ENCODE measurements at regions not wholly inside any gene's neighbourhood (a gene's known extent, or its start where the extent isn't known, plus 50 kb on each side); places are given as distances from the start of the nearest gene placed in this dataset.

DNA sequence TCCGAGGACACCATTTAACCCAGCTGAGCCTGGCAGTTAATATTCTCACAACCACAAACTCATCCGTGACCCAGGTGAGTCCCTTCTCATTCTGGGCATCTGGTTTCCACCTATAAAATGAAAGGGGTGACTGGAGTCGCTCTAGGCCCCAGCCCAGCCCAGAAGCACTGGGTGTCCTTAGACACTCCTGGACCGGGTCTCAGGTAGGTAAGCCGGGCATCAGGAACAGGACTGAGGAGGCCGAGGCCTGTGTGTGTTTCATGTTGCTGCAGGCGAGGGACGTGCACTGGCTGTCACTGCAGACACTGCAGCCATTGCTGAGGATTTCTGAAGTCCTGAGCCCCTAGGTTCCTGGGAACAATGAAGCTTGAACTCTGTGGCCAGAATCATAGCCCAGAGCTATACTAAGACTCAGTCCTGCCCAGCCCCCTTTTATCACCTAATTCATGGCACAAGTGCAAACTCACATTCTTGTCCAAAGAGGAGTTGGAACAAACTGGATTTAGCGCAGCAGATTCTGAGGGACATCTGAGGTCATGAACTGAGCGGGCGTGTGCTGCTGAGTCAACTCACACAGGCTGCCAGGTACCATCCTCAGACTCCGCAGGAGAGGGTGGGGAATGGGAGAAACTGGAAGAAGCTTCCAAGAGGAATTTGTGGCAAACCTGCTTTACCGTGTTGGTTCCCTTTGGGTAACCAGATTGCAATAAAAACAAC lies 184.9 kb downstream of the FAM43A start:
- H3K4me3 ChIP-seq (ENCODE audit: low read length): no peak overlapping the region
- TF ChIP-seq EZH2 (optimal IDR thresholded peaks at IDR 0.05; ENCODE audit: low read depth, low read length): no peak
- TF ChIP-seq EZH2phosphoT487 (IDR thresholded peaks at IDR 0.05; ENCODE audit: low read length): no peak
- TF ChIP-seq, protein P1, sequence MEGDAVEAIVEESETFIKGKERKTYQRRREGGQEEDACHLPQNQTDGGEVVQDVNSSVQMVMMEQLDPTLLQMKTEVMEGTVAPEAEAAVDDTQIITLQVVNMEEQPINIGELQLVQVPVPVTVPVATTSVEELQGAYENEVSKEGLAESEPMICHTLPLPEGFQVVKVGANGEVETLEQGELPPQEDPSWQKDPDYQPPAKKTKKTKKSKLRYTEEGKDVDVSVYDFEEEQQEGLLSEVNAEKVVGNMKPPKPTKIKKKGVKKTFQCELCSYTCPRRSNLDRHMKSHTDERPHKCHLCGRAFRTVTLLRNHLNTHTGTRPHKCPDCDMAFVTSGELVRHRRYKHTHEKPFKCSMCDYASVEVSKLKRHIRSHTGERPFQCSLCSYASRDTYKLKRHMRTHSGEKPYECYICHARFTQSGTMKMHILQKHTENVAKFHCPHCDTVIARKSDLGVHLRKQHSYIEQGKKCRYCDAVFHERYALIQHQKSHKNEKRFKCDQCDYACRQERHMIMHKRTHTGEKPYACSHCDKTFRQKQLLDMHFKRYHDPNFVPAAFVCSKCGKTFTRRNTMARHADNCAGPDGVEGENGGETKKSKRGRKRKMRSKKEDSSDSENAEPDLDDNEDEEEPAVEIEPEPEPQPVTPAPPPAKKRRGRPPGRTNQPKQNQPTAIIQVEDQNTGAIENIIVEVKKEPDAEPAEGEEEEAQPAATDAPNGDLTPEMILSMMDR (IDR thresholded peaks at IDR 0.05; ENCODE audit: low read length): no peak
- no peak overlapping the region for H3K9ac ChIP-seq (ENCODE audit: low read length)
- no peak for DNase-seq
- no peak overlapping the region for H3K27ac ChIP-seq (ENCODE audit: low read length)
- no peaks in the 10 kb centered on the region for H4K20me1 ChIP-seq (ENCODE audit: insufficient read depth, low read length)
- no peaks in the 10 kb centered on the region for H3F3A ChIP-seq (ENCODE audit: insufficient read depth, low read length)
- no peak overlapping the region for H3K4me2 ChIP-seq (ENCODE audit: low read depth, low read length)
- H3K79me2 ChIP-seq (ENCODE audit: low read length): no peaks in the 10 kb centered on the region
- H3K4me1 ChIP-seq (ENCODE audit: low read length): no peaks in the 10 kb centered on the region
- H3K36me3 ChIP-seq (replicated peaks; ENCODE audit: insufficient read depth, low read length): no peaks in the 10 kb centered on the region
- no peaks in the 10 kb centered on the region for H3K9me3 ChIP-seq (replicated peaks; ENCODE audit: insufficient read depth, low read length)
- no peak overlapping the region for H2AFZ ChIP-seq (ENCODE audit: low read length)
- no peaks in the 10 kb centered on the region for H3K9me2 ChIP-seq (replicated peaks; ENCODE audit: insufficient read depth, low read length)
- no peaks in the 10 kb centered on the region for H3K27me3 ChIP-seq (replicated peaks; ENCODE audit: insufficient read depth, low read length)

DNA sequence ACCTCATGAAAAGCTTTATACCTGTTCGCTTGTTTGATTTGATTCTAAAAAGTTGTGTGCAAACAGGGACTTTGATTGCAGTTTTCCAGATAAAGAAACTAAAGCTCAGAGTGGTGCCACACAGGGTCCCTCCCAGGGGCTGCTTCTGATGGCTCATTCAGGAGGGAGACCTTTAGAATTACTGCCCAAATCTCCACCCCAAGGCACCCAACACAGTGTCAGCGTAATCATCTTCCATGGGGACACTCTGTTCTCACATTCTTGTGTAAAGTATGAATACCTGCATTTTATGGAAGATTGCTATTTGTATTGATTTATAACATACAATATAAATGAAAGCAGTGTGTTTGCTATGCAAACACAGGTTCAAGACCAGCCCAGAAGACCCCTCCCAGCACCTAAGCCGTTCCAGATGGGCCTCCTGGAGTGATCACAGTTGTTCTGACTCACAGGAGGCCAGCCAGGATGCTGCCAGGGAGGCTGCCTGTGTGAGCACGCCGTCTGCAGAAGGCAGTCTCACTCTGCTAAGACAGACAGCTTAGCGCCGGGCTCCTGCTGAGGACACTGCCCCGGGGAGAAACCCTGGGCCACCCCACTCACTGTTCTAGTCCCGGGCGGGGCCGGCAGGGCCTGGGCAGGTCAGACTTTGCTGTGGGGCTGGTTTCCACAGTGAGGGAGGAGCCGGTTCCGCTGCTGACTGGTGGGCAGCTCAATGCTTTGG lies 185.6 kb downstream of the FAM43A start:
- no peak overlapping the region for H3K4me2 ChIP-seq (ENCODE audit: low read depth, low read length)
- no peaks in the 10 kb centered on the region for H4K20me1 ChIP-seq (ENCODE audit: insufficient read depth, low read length)
- H3K9me3 ChIP-seq (replicated peaks; ENCODE audit: insufficient read depth, low read length): no peaks in the 10 kb centered on the region
- no peak overlapping the region for H3K4me3 ChIP-seq (ENCODE audit: low read length)
- no peak for DNase-seq
- H3K4me1 ChIP-seq (ENCODE audit: low read length): no peaks in the 10 kb centered on the region
- H2AFZ ChIP-seq (ENCODE audit: low read length): no peak overlapping the region; the same call in 1 of the 2 replicates
- no peaks in the 10 kb centered on the region for H3K36me3 ChIP-seq (replicated peaks; ENCODE audit: insufficient read depth, low read length)
- H3K9me2 ChIP-seq (replicated peaks; ENCODE audit: insufficient read depth, low read length): no peaks in the 10 kb centered on the region
- H3K9ac ChIP-seq (ENCODE audit: low read length): no peak overlapping the region
- no peaks in the 10 kb centered on the region for H3K79me2 ChIP-seq (ENCODE audit: low read length)
- no peak overlapping the region for H3K27ac ChIP-seq (ENCODE audit: low read length)
- TF ChIP-seq EZH2phosphoT487 (IDR thresholded peaks at IDR 0.05; ENCODE audit: low read length): no peak
- TF ChIP-seq, protein P1 (IDR thresholded peaks at IDR 0.05; ENCODE audit: low read length): no peak
- no peak for TF ChIP-seq EZH2 (optimal IDR thresholded peaks at IDR 0.05; ENCODE audit: low read depth, low read length)
- no peaks in the 10 kb centered on the region for H3F3A ChIP-seq (ENCODE audit: insufficient read depth, low read length)
- H3K27me3 ChIP-seq (replicated peaks; ENCODE audit: insufficient read depth, low read length): no peaks in the 10 kb centered on the region

DNA sequence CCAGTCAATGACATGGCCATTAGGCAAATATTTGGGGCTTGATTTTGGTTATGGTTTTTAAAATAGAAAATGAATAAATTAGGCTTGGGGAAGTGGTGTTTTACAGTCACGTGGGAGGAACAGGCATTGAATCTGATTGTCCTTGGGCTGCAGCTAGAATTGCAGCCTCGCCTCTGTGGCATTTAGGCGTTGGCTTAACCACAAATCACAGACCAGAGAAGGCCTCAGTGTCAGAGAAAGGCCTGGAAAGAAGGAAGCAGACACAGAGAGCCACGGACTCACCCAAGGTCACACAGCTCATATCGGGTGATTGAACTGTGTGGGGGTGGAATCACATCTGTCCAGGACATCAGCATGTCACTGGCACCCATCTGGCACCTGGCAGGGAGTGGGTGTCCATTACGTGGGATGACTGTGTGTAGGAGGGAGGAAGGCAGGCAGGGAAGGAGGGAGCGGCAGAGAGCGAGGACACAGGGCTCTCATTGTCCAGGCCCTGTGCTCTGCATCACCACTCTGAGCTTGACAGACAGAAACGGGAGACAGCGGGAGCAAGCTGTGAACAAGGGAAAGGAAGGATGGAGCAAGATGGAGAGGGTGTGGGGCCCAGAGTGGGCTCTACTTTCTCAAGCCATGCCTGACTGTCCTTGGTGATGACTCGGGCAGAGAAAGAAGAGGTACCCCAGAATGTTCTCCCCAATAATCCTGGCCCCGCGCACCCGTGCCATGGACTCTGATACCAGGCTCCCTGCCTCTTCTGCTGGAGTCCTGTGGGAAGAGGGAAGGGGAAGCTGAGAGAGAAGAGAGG lies 186.4 kb downstream of the FAM43A start:
- Histone ChIP-seq H3K27ac (ENCODE audit: low read length) (no peak overlapping the region), H3K36me3 (replicated peaks; ENCODE audit: insufficient read depth, low read length) (no peaks in the 10 kb centered on the region), H3K9ac (ENCODE audit: low read length) (no peak overlapping the region), H4K20me1 (ENCODE audit: insufficient read depth, low read length) (no peaks in the 10 kb centered on the region), H3K79me2 (ENCODE audit: low read length) (no peaks in the 10 kb centered on the region), H3K9me3 (replicated peaks; ENCODE audit: insufficient read depth, low read length) (no peaks in the 10 kb centered on the region), H3K4me2 (ENCODE audit: low read depth, low read length) (no peak overlapping the region), H2AFZ (ENCODE audit: low read length) (no peak overlapping the region), H3K4me1 (ENCODE audit: low read length) (no peaks in the 10 kb centered on the region), H3K27me3 (replicated peaks; ENCODE audit: insufficient read depth, low read length) (no peaks in the 10 kb centered on the region), H3K9me2 (replicated peaks; ENCODE audit: insufficient read depth, low read length) (no peaks in the 10 kb centered on the region), H3K4me3 (ENCODE audit: low read length) (no peak overlapping the region), H3F3A (ENCODE audit: insufficient read depth, low read length) (no peaks in the 10 kb centered on the region)
- DNase-seq: no peak
- TF ChIP-seq EZH2phosphoT487 (IDR thresholded peaks at IDR 0.05; ENCODE audit: low read length) (no peak), EZH2 (optimal IDR thresholded peaks at IDR 0.05; ENCODE audit: low read depth, low read length) (no peak)
- TF ChIP-seq, protein P1 (IDR thresholded peaks at IDR 0.05; ENCODE audit: low read length): no peak

Data from MM.1S (cell line).